GM23248 (cell line): ENCODE measurements at regions not wholly inside any gene's neighbourhood (a gene's known extent, or its start where the extent isn't known, plus 50 kb on each side); places are given as distances from the start of the nearest gene placed in this dataset.

Experiments
- EZH2 ChIP-seq: fragments of 200-600 bp; sonication (generic); IDR thresholded peaks from 2 replicates; pipeline ENCODE4 v1.6.1; 2018; ENCODE audit warnings: antibody characterized with exemption, mild to moderate bottlenecking; ENCODE audit not compliant: insufficient read depth, poor library complexity, severe bottlenecking
- EZH2phosphoT487 ChIP-seq: fragments of 200-600 bp; sonication (generic); IDR thresholded peaks from 2 replicates; pipeline ENCODE4 v1.6.1; 2018; ENCODE audit warnings: antibody characterized with exemption, moderate library complexity, mild to moderate bottlenecking, low read depth; ENCODE audit not compliant: insufficient read depth

- TF ChIP-seq EZH2phosphoT487 (no peak), EZH2 (no peak)
Observed at GRCh38 chr2:67039517-67040103, 357.5 kb upstream of the ETAA1 start.
